SH-SY5Y (cell line): ENCODE measurements at regions not wholly inside any gene's neighbourhood (a gene's known extent, or its start where the extent isn't known, plus 50 kb on each side); places are given as distances from the start of the nearest gene placed in this dataset.

ENCODE experiments used
- GATA2 ChIP-seq: IDR thresholded peaks from 2 replicates; pipeline ENCODE4 v1.6.1; 2011; ENCODE audit warnings: mild to moderate bottlenecking, low read depth, low read length
- GATA3 ChIP-seq: IDR thresholded peaks from 2 replicates; pipeline ENCODE4 v1.6.1; 2011; ENCODE audit warnings: low read depth, mild to moderate bottlenecking, low read length, moderate library complexity

DNA sequence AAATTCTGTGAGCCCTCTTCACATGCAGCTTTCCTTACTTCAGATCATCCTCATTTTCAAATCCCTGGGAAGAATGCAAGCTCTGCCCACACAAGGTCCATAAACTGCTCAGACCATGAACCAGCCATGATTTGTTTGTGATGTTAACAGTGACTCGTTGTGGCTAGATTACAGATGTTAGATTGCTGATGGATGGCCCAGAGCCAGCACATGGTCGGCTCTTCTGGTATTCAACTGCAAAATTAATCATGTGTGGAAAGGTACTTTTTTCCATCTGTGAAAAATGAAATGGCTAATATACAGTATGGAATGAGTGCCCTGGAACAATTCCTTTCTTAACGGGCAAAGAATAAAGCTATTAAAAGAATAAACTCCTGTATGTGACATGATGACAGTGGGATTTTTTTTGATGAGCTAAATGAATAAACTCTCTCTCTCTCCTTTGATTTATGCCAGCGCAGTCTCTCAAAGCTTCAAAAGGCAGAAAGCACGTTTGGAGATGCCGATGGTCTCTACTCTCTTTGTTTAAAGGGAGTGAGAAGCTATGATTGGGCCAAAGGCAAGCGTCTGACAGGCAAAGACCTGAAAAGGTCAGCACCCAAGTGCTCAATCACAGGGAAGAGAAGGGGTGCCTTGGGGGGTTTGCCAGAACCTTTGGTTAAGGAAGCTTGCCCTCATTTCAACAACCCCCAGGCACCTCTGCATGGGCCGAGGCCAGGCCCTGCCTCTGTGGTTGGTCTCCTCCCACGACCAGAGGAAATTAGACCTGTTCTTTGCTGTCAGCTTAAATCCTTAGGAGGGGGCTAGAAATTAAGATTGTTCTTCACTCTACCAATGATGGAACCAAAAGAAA lies 444.0 kb upstream of the NFE2L3 start:
- TF ChIP-seq GATA3 (peak; percentile 54; the same call in 1 of the 2 replicates), GATA2 (peak; percentile 88)
